HG03460 (cell line): ENCODE measurements at regions not wholly inside any gene's neighbourhood (a gene's known extent, or its start where the extent isn't known, plus 50 kb on each side); places are given as distances from the start of the nearest gene placed in this dataset.
"Not testable (repeated sequence)": the region's sequence is repeated elsewhere in the genome, so short reads cannot be mapped to it uniquely, and the experiment has no call there.

Experiments used
- ATAC-seq: cut with Tn5 transposase; IDR thresholded peaks from one replicate; pipeline ENCODE4 v1.9.1; 2021; ENCODE audit not compliant: unreplicated experiment

DNA sequence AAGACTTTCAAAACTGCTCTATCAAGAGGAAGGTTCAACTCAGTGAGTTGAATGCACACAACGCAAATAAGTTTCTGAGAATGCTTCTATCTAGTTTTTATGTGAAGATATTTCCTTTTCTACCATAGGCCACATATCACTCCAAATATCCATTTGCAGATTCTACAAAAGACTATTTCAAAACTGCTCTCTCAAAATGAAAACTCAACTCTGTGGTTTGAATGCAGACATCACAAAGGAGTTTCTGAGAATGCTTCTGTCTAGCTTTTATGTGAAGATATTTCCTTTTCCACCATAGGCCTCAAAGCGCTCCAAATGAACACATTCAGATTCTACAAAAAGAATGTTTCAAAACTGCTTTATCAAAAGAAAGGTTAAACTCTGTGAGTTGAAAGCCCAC is 1093.1 kb upstream of the DEFB115 start:
- ATAC-seq, result not testable (repeated sequence)

DNA sequence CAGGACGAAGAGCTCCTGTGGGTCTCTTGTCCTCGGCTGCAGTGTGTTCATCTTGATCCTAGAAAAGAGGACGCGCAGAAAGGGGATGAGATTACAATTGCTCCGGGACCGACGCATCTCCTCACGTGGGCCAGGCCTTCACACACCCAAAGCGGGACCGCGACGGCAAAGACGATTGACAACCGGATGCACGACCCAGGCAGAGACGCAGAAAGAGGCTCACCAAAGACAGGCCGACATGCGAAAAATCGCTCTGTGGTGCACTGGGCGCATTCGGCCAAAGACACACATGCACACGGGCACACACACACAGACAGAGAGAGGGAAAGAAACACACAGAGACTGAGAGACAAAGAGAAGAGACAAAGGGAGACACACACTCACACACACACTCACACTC is 1089.9 kb upstream of the DEFB115 start:
- no peak for ATAC-seq

DNA sequence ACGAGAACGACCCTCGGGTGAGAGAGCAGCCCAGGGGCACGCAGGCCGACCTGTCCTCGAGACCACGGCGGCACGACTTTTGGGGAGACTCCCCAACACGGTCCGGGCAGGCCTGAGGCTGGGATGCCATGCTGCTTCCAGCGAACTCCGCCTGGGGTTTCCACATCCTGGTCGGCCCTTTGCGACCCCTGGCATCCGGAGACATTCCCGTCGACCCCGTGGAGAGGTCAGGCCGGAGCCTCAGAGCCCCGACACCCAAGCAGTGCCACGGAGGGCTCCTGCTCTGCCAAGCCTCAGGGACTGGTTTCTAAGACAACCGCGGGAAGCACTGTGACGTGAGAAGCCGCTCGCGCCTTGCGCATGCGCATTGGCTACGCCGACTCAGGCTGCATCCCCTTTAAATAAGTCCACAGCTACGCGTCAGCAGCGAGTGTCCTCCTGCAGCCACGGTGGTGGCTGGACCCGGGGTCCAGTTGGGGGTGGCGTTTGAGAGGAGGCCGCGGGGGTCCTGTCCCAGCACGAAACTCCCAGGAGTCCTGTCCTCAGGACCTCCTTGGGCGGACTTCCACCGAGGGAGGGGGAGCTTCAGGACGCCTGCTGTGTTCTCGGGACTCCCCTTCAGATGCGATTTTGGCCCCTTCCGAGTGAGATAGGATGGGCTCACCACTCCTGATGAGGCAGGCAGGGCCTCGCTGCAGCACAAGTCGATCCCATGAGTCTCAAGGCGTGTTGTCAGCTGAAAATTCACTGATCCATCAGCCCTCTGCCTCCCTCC is 1089.3 kb upstream of the DEFB115 start:
- no peak for ATAC-seq

DNA sequence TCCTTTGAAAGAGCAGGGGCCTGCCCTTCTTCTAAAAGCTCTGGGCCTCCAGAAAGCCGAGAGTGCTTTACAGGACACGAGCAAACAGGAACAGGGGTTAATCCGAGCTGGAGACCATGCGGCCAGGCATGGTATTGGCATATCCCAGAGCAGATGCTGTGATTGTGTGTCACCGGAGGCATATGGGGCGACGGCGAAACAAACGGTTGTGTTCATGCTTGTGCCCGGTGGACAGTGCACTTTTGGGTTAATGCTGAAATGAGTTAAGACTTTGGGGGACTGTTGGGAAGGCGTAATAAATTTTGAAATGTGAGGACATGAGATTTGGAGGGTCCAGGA is 1088.7 kb upstream of the DEFB115 start:
- ATAC-seq, result no peak

DNA sequence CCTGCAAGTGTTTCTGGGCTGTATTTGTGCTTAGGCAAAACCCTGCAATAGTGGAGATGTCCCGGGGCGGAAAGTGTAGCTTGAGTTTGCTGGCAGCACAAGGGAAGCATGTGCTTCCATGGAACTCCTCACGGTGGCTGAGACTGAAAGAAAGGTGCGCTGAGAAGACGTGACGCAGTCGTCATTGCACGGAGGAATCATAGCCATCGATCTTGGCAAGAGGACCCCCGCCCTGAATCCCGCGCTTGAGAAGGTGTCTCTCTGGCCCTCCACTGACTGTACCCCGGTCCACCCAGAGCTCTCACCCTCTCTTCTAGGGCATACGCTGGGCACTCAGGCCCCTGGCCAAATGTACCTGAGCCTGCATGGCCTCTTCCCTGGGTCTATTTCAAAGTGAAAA is 1081.8 kb upstream of the DEFB115 start:
- no peak for ATAC-seq

DNA sequence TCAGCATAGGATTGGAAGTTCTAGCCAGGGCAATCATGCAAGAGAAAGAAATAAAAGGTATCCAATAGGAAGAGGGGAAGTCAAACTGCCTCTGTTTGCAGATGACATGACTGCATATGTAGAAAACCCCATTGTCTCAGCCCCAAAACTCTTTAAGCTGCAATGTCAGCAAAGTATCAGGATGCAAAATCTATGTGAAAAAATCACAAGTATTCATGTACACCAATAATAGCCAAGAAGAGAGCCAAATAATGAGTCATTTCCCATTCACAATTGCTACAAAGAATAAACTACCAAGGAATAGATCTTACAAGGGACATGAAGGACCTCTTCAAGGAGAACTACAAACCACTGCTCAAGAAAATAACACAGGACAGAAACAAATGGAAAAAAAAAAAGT is 1074.3 kb upstream of the DEFB115 start:
- ATAC-seq, result not testable (repeated sequence)

DNA sequence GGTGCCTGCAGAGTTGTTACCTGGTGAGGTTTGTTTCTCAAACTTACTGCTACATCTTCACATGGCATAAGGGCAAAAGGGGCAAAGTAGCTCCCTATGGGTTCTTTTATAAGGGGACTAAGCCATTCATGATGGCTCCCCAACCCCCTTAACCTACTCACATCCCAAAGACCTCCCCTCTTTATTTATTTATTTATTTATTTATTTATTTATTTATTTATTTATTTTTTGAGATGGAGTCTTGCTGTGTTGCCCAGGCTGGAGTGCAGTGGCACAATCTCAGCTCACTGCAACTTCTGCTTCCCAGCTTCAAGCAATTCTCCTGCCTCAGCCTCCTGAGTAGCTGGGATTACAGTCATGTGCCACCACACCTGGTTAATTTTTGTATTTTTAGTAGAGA is 1065.7 kb upstream of the DEFB115 start:
- not testable (repeated sequence) for ATAC-seq

DNA sequence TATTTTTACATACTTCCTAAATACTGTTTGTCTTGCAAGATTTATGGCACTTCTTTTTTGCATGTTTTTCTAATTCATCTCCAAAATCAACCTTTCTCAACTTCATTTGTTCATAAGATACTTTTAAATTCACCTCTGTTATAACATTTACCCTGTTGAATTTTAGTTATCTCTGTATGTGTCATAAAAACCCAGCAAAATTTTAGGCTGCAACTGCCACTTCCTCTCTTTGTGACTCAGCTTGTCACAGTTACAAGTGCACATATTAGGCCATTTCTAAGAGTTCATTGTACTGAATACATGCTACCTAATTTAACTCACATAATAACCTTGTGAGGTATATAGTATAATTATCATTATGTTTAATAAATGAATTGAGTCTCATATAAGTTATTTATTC is 1023.0 kb upstream of the DEFB115 start:
- not testable (repeated sequence) for ATAC-seq

DNA sequence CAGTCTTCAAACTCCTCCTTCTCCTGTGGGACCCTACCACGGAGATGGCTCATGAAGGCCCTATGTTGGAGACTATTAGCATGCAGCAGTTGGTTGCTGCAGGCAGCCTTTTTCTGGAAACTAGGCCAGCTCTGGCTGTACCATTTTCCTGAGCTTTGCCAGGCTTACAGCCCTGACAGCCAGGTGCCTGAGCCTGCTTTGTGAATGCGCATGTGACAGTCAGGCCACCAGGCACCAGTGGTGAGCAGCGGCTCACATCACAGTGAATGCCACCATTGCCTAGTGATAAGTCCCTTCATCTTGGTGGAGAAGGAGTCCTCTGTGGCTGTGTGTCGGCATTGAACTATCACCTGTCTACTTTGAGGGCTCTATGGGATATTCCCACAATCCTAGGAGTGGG is 982.4 kb upstream of the DEFB115 start:
- ATAC-seq, result not testable (repeated sequence)

DNA sequence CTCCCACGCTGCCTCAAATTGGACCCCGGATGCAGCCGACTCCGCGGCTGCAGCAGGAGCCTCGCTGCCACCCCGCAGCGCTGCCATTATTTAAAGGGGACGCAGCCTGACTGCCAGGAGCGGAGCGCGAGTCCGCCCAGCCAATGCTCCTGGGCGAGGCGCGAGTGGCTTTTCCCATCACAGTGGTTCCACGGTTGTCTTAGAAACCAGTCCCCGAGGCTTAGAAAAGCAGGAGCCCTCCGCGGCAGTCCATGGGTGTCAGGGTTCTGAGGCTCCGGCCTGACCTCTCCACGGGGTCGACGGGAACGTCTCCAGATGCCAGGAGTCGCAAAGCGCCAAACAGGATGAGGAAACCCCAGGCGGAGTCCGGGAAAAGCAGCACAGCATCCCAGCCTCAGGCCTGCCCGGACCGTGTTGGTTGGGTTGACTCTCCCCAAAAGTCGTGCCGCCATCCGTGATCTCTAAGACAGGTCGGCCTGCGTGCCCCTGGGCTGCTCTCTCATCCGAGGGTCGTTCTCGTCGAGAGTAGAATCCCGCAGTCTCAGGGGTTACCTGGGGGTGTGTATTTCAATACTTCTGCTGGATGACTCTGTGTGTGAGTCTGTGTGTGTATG is 975.8 kb upstream of the DEFB115 start:
- ATAC-seq, result no peak

DNA sequence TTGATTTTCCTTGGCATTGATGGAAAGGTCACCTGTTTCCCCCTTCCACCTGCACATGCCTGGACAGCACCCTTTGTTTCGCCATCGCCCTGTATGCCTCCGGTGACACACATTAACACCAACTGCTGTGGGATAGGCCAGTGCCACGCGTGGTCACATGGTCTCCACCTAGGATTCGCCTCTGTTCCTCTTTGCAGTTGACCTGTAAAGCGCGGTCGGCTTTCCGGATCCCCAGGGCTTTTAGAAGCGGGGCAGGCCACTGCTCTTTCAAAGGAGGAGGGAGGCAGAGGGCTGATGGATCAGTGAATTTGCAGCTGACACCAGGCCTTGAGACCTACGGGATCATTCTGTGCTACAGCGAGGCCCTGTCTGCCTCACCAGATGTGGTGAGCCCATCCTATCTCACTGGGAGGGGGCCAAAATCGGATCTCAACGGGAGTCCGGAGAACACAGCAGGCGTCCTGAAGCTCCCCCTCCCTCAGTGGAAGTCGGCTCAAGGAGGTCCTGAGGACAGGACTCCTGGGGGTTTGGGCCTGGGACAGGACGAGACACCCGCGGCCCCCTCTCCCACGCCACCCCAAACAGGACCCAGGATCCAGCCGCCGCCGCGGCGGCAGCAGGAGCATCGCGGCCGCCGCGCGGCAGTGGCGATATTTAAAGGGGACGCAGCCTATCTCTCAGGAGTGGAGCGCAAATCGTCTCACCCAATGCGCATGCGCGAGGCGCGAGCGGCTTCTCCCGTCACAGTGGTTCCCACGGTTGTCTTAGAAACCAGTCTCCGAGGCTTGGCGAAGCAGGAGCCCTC is 973.8 kb upstream of the DEFB115 start:
- ATAC-seq, result not testable (repeated sequence)

DNA sequence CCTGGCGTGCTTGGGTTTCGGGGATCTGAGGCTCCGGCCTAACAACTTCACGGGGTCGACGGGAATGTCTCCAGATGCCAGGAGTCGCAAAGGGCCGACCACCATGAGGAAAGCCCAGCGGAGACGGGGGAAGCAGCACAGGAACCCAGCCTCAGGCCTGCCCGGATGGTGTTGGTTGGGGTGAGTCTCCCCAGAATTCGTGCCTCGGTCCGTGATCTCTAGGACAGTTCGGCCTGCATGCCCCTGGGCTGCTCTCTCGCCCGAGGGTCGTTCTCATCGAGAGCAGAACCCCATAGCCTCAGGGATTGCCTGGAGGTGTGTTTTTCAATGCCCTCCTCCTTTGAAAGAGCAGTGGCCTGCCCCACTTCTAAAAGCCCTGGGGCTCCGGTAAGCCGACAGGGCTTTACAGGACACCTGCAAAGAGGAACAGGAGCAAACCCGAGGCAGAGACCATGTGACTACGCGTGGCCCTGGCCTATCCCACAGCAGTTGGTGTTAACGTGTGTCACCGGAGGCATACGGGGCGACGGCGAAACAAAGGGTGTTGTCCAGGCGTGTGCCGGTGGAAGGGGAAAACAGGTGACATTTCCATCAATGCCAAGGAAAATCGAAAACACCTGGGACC is 973.1 kb upstream of the DEFB115 start:
- ATAC-seq, result no peak

DNA sequence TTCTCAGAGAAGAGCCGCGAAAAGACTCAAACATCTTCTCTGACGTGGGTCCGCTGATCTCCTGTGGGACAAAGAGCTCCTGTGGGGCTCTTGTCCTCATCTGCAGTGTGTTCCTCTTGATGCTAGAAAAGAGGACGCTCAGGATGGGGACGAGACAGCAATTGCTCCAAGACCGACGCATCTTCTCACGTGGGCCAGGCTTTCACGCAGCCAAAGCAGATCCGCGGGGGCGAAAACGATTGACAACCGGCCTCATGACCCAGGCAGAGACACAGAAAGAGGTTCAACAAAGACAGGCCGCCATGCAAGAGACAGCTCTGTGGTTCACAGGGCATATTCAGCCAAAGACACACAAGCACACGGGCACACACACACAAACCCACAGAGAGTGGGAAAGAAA is 971.8 kb upstream of the DEFB115 start:
- no peak for ATAC-seq

DNA sequence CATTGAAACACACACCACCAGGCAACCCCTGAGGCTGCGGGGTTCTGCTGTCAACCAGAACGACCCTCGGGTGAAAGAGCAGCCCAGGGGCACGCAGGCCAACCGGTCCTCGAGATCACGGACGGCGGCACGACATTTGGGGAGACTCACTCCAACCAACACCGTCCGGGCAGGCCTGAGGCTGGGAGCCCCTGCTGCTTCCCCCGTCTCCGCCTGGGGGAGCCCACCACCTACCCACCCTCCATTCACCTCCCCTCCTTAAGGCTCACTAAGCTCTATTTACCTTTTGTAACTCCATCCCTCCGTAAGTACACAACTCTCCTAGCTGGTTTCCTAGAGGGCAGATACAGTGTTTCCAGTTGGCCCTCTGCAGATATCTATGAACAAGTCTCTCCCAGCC is 971.3 kb upstream of the DEFB115 start:
- no peak for ATAC-seq

DNA sequence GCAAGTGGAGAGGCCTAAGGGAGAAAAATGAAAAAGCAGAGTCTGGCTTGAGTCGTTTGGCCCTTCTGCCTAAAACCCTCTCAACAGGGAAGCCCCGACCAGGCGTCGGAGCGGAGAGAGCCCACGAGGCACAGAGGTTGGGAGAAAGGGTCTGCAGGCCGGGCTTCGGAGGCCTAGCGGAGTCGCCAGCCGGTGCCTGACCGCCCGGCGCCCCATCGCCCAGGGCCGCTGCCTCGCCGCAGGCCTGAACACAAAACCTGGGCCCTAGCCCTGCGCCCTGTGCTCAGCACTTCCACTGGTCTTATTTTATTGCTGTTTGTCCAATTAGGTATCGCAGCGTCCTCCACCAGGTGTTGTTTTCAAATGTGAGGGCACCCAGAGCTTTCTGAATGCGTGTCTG is 970.0 kb upstream of the DEFB115 start:
- not testable (repeated sequence) for ATAC-seq

DNA sequence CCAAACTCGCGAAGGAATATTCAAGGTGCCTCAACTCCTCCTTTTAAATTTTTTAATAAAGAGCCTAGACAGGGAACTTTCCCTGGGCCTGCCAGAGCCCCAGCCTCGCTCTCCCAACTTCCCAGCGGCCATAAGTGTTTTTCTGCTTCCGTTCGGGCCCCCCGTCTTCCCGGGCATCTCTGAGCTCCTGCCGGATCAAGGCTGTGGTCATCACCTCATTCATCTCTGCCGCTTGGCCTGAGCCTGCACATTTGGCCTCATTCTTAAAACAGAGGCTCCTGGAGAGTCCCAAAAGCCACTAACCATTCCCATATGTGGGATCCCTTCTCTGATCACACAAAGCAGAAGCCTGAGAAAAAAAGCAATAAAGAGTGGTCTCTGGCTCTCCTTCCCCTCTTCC is 969.1 kb upstream of the DEFB115 start:
- no peak for ATAC-seq

DNA sequence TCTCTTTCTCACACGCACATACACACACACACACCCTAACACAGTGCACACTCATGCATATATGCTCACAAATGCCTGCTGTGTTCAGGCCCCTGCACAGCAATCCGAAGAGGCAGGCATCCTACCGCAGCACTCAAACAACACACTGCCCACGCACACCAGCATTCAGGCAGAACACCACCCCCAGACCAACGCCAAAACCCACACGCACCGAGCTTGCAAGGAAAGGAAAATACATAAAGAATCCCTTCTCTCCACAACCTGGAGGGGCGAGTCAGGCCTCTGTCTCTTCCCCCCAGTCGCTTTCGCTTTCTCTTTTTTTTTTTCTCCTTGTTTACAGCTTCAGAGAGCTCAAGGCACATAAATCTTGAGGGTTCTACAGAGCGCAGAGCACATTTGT is 968.4 kb upstream of the DEFB115 start:
- not testable (repeated sequence) for ATAC-seq

DNA sequence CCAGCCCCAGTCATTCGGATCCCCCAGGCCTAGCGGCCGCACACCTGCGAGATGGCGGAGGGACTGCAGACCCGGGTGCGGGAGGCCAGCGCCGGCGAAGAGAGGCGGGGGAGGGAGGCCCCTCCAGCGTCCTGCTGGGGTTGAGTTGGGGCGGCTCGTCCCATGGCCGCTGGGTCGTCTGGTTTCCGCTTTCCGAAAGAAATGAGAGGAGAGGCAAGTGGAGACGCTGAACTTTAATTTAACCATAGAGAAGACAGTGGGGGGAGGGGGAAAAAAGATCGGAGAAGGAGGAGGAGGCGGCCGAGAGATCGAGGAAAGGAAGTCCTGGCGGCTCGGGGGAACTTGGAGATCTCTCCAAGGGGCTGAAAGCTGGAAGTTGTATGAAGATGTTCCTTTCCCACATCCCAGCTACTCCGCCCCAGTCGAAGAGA is 967.7 kb upstream of the DEFB115 start:
- not testable (repeated sequence) for ATAC-seq

DNA sequence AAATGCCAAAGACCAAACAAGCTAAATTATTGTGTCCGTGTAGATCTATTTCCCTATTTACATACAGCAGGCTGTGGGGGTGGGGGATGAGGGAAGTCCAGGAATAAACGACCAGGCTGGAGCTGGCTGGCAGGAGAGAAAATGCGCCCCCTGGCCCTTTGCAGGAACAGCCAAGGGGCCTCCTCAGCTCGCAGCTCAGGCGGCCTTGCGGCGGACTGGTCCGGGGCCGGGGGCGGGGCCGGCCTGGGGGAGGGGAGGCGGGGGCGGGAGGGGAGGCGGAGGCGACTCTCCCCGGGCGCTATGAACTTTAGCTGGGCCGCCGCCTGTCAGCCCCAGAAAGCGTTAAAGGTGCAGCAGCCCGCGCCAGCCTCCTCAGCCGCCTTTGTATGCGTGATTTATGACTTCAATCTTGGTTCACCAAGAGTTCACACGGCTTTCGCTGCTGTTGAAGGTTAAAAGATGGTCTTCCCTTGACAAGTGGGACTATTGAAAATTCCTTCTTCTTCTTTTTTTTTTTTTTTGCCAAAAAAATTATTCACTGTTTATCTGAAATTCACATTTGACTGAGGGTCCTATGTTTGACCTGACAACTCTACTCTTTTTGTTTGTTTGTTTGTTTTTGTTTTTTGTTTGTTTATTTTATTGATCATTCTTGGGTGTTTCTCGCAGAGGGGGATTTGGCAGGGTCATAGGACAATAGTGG is 967.0 kb upstream of the DEFB115 start:
- not testable (repeated sequence) for ATAC-seq

DNA sequence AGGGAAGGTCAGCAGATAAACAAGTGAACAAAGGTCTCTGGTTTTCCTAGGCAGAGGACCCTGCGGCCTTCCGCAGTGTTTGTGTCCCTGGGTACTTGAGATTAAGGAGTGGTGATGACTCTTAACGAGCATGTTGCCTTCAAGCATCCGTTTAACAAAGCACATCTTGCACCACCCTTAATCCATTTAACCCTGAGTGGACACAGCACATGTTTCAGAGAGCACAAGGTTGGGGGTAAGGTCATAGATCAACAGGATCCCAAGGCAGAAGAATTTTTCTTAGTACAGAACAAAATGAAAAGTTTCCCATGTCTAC is 966.4 kb upstream of the DEFB115 start:
- not testable (repeated sequence) for ATAC-seq

DNA sequence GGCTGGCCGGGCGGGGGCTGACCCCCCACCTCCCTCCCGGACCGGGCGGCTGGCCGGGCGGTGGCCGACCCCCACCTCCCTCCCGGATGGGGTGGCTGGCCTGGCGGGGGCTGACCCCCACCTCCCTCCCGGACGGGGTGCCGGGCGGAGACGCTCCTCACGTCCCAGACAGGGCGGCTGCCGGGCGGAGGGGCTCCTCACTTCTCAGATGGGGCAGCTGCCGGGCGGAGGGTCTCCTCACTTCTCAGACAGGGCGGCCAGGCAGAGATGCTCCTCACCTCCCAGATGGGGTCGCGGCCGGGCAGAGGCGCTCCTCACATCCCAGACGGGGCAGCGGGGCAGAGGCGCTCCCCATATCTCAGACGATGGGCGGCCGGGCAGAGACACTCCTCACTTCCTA is 965.8 kb upstream of the DEFB115 start:
- not testable (repeated sequence) for ATAC-seq
